Lower lobe of right lung (tissue), 2 donors: ENCODE measurements at regions not wholly inside any gene's neighbourhood (a gene's known extent, or its start where the extent isn't known, plus 50 kb on each side); places are given as distances from the start of the nearest gene placed in this dataset.

ENCODE experiments used
- ATAC-seq, 2 donors: fragments of 200-7000 bp; cut with Tn5 transposase; one replicate each; pipeline ENCODE4 v1.9.1; 2020 to 2022; ENCODE audit warnings: mild to moderate bottlenecking in 2 of 2, moderate library complexity in 2 of 2
- DNase-seq: peaks from one replicate; pipeline ENCODE4 v3.0.0-alpha.2; 2020
- H3K27ac ChIP-seq: fragments of 200-600 bp; one replicate; pipeline ENCODE4 v1.8.0; 2022
- H3K27me3 ChIP-seq: fragments of 200-600 bp; one replicate; pipeline ENCODE4 v1.8.0; 2022; ENCODE audit warnings: low read depth
- H3K36me3 ChIP-seq: fragments of 200-600 bp; one replicate; pipeline ENCODE4 v1.8.0; 2022; ENCODE audit warnings: mild to moderate bottlenecking
- H3K4me1 ChIP-seq: fragments of 200-600 bp; one replicate; pipeline ENCODE4 v1.8.0; 2022
- H3K4me3 ChIP-seq: fragments of 200-600 bp; one replicate; pipeline ENCODE4 v1.8.0; 2022; ENCODE audit warnings: mild to moderate bottlenecking
- H3K9me3 ChIP-seq: fragments of 200-600 bp; one replicate; pipeline ENCODE4 v1.8.0; 2022
- CTCF ChIP-seq: fragments of 200-600 bp; IDR thresholded peaks from one replicate; pipeline ENCODE4 v1.8.0; 2022; ENCODE audit warnings: antibody characterized with exemption, mild to moderate bottlenecking
- intact Hi-C: fragments of 100-400 bp; cut with DNase I; formaldehyde crosslinking; loops from one replicate; pipeline ENCODE4 v1.11.0; 2022
- donor health status: DM: no; HTN: yes; CAD: no; lungs with severe emphysema.

DNA sequence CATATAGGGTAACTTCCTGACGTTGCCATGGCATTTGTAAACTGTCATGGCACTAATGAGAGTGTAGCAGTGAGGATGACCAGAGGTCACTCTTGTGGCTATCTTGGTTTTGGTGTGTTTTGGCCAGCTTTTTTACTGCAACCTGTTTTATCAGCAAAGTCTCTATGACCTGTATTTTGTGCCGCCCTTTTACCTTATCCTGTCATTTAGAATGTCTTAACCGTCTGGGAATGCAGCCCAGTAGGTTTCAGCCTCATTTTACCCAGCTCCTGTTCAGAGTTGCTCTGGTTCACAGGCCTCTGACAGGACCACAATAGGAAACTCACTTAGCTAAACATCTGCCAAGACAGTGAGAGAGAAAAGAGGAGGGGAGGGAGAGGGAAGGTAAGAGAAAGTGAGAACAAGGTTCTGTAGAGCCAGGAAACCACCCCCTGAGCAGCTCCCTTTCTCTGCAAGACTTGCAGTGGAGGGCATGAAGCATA lies 64.8 kb upstream of the PLEKHG3 start:
- H3K4me3 ChIP-seq, result no peak overlapping the region
- H3K36me3 ChIP-seq, result no peaks in the 10 kb centered on the region
- no peaks in the 10 kb centered on the region for H3K27me3 ChIP-seq
- H3K9me3 ChIP-seq, result no peaks in the 10 kb centered on the region
- TF ChIP-seq CTCF, result no peak
- DNase-seq (no peak), ATAC-seq (no peak)
- no peak overlapping the region for H3K27ac ChIP-seq
- intact Hi-C loops, result no loop called here
- H3K4me1 ChIP-seq, result peaks cover 8% of the 10 kb centered on the region

DNA sequence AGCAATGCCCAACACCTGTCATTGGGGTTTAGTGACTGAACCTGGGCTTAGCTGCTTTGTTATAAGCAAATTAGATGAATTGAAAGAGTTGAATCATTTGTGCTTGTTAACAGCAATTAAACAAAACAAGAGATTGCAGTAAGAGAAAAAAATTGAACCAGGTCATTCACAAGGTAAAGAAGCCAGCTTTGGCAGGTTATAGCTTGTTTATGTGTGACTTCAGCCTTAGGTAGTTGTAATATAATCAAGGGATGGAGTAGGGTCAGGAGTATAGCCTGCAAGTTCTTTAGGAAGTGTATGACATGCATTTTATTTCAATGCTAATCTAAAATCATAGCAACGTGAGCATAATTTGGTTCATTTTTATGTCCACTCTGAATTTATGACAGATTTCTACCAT lies 63.4 kb upstream of the PLEKHG3 start:
- ATAC-seq, result no peak
- no peaks in the 10 kb centered on the region for H3K9me3 ChIP-seq
- no peaks in the 10 kb centered on the region for H3K27me3 ChIP-seq
- no peaks in the 10 kb centered on the region for H3K36me3 ChIP-seq
- H3K4me3 ChIP-seq, result no peak overlapping the region
- no peak overlapping the region for H3K27ac ChIP-seq
- TF ChIP-seq CTCF, result no peak
- no peak for DNase-seq
- intact Hi-C loops, result no loop called here
- H3K4me1 ChIP-seq, result peaks cover 8% of the 10 kb centered on the region

GRCh38 chr14:64641760-64642159 lies 62.5 kb upstream of the PLEKHG3 start:
- intact Hi-C loops, result no loop called here
- DNase-seq, result no peak
- Histone ChIP-seq H3K4me1 (peaks cover 2% of the 10 kb centered on the region), H3K9me3 (no peaks in the 10 kb centered on the region), H3K4me3 (no peak overlapping the region), H3K27me3 (no peaks in the 10 kb centered on the region), H3K36me3 (no peaks in the 10 kb centered on the region), H3K27ac (no peak overlapping the region)
- TF ChIP-seq CTCF, result no peak
- no peak for ATAC-seq

DNA sequence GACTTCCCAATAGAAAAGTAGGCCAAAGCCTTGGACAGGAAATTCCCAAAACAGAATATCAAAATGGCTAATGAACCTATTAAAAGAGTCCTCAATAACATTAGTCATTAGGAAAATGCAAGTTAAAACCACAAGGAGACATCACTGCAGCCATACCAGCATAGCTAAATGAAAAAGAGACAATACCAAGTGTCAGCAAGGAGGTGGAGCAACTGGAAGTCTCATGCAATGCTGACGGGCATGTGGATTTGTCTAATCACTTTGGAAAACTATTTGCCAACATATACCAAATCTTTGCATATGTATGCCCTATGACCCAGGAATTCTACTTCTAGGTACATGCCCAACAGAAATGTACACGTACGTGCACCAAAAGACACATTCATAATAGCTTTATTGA lies 60.5 kb upstream of the PLEKHG3 start:
- Histone ChIP-seq H3K36me3 (no peaks in the 10 kb centered on the region), H3K4me1 (no peaks in the 10 kb centered on the region), H3K9me3 (no peaks in the 10 kb centered on the region), H3K27me3 (no peaks in the 10 kb centered on the region), H3K27ac (no peak overlapping the region), H3K4me3 (no peak overlapping the region)
- no peak for DNase-seq
- ATAC-seq, result no peak
- TF ChIP-seq CTCF, result no peak
- intact Hi-C loops, result no loop called here

DNA sequence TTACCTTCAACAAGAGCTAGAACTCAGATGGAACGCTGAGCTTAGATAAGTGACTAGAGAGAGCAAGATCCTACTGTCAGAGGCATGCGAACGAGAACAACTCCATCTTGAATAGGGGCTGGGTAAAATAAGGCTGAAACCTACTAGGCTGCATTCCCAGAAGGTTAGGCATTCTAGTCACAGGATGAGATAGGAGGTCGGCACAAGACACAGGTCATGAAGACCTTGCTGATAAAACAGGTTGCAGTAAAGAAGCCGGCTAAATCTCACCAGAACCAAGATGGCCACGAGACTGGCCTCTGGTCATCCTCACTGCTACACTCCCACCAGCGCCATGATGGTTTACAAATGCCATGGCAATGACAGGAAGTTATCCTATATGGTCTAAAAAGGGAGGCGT lies 59.6 kb upstream of the PLEKHG3 start:
- H3K4me3 ChIP-seq, result no peak overlapping the region
- intact Hi-C loops, result no loop called here
- TF ChIP-seq CTCF, result no peak
- no peaks in the 10 kb centered on the region for H3K27me3 ChIP-seq
- DNase-seq, result no peak
- no peak for ATAC-seq
- H3K36me3 ChIP-seq, result no peaks in the 10 kb centered on the region
- peak overlapping the region; percentile 75 for H3K27ac ChIP-seq
- H3K9me3 ChIP-seq, result no peaks in the 10 kb centered on the region
- no peaks in the 10 kb centered on the region for H3K4me1 ChIP-seq
